ENCODE measurements at regions not wholly inside any gene's neighbourhood (a gene's known extent, or its start where the extent isn't known, plus 50 kb on each side); places are given as distances from the start of the nearest gene placed in this dataset.

DNA sequence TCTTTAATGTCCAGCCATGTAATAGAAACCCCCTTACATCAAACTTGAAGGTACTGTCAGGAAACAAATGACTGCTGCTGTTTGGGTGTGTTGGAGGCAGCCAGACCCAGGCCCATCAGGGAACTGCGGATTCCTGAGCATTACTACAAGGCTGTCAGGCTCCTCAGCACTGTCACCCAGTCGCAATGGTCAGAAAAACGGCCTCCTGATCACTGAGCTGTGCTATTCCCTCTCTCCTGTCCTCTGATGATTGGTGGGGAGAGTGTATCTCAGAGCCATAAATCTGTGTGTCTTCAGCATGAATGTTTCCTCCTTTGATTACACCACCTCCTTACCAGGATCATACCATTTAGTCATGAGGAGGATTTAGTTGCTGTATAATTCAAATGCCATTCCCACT is 135.2 kb upstream of the GADL1 start:
- TF ChIP-seq, protein P1, sequence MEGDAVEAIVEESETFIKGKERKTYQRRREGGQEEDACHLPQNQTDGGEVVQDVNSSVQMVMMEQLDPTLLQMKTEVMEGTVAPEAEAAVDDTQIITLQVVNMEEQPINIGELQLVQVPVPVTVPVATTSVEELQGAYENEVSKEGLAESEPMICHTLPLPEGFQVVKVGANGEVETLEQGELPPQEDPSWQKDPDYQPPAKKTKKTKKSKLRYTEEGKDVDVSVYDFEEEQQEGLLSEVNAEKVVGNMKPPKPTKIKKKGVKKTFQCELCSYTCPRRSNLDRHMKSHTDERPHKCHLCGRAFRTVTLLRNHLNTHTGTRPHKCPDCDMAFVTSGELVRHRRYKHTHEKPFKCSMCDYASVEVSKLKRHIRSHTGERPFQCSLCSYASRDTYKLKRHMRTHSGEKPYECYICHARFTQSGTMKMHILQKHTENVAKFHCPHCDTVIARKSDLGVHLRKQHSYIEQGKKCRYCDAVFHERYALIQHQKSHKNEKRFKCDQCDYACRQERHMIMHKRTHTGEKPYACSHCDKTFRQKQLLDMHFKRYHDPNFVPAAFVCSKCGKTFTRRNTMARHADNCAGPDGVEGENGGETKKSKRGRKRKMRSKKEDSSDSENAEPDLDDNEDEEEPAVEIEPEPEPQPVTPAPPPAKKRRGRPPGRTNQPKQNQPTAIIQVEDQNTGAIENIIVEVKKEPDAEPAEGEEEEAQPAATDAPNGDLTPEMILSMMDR (conservative IDR thresholded peaks at IDR 0.05; ENCODE audit: low read depth in 2 of 2), result no peak
- TF ChIP-seq EZH2 (IDR thresholded peaks at IDR 0.05; ENCODE audit: low read depth, unreplicated experiment) (no peak), POLR2AphosphoS5 (IDR thresholded peaks at IDR 0.05; ENCODE audit: low read depth) (no peak), CREB1 (CRISPR knock-in tag; IDR thresholded peaks at IDR 0.05; ENCODE audit: low read depth) (no peak), ZNF331 (CRISPR knock-in tag; IDR thresholded peaks at IDR 0.05; ENCODE audit: low read depth) (no peak), EZH2phosphoT487 (IDR thresholded peaks at IDR 0.05; ENCODE audit: unreplicated experiment) (no peak), JUNB (IDR thresholded peaks at IDR 0.05; ENCODE audit: unreplicated experiment) (no peak), NANOG (IDR thresholded peaks at IDR 0.05; ENCODE audit: borderline replicate concordance) (no peak)
- TF ChIP-seq, protein P2, sequence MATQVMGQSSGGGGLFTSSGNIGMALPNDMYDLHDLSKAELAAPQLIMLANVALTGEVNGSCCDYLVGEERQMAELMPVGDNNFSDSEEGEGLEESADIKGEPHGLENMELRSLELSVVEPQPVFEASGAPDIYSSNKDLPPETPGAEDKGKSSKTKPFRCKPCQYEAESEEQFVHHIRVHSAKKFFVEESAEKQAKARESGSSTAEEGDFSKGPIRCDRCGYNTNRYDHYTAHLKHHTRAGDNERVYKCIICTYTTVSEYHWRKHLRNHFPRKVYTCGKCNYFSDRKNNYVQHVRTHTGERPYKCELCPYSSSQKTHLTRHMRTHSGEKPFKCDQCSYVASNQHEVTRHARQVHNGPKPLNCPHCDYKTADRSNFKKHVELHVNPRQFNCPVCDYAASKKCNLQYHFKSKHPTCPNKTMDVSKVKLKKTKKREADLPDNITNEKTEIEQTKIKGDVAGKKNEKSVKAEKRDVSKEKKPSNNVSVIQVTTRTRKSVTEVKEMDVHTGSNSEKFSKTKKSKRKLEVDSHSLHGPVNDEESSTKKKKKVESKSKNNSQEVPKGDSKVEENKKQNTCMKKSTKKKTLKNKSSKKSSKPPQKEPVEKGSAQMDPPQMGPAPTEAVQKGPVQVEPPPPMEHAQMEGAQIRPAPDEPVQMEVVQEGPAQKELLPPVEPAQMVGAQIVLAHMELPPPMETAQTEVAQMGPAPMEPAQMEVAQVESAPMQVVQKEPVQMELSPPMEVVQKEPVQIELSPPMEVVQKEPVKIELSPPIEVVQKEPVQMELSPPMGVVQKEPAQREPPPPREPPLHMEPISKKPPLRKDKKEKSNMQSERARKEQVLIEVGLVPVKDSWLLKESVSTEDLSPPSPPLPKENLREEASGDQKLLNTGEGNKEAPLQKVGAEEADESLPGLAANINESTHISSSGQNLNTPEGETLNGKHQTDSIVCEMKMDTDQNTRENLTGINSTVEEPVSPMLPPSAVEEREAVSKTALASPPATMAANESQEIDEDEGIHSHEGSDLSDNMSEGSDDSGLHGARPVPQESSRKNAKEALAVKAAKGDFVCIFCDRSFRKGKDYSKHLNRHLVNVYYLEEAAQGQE (IDR thresholded peaks at IDR 0.05; ENCODE audit: unreplicated experiment), result no peak
- TF ChIP-seq, protein P3, sequence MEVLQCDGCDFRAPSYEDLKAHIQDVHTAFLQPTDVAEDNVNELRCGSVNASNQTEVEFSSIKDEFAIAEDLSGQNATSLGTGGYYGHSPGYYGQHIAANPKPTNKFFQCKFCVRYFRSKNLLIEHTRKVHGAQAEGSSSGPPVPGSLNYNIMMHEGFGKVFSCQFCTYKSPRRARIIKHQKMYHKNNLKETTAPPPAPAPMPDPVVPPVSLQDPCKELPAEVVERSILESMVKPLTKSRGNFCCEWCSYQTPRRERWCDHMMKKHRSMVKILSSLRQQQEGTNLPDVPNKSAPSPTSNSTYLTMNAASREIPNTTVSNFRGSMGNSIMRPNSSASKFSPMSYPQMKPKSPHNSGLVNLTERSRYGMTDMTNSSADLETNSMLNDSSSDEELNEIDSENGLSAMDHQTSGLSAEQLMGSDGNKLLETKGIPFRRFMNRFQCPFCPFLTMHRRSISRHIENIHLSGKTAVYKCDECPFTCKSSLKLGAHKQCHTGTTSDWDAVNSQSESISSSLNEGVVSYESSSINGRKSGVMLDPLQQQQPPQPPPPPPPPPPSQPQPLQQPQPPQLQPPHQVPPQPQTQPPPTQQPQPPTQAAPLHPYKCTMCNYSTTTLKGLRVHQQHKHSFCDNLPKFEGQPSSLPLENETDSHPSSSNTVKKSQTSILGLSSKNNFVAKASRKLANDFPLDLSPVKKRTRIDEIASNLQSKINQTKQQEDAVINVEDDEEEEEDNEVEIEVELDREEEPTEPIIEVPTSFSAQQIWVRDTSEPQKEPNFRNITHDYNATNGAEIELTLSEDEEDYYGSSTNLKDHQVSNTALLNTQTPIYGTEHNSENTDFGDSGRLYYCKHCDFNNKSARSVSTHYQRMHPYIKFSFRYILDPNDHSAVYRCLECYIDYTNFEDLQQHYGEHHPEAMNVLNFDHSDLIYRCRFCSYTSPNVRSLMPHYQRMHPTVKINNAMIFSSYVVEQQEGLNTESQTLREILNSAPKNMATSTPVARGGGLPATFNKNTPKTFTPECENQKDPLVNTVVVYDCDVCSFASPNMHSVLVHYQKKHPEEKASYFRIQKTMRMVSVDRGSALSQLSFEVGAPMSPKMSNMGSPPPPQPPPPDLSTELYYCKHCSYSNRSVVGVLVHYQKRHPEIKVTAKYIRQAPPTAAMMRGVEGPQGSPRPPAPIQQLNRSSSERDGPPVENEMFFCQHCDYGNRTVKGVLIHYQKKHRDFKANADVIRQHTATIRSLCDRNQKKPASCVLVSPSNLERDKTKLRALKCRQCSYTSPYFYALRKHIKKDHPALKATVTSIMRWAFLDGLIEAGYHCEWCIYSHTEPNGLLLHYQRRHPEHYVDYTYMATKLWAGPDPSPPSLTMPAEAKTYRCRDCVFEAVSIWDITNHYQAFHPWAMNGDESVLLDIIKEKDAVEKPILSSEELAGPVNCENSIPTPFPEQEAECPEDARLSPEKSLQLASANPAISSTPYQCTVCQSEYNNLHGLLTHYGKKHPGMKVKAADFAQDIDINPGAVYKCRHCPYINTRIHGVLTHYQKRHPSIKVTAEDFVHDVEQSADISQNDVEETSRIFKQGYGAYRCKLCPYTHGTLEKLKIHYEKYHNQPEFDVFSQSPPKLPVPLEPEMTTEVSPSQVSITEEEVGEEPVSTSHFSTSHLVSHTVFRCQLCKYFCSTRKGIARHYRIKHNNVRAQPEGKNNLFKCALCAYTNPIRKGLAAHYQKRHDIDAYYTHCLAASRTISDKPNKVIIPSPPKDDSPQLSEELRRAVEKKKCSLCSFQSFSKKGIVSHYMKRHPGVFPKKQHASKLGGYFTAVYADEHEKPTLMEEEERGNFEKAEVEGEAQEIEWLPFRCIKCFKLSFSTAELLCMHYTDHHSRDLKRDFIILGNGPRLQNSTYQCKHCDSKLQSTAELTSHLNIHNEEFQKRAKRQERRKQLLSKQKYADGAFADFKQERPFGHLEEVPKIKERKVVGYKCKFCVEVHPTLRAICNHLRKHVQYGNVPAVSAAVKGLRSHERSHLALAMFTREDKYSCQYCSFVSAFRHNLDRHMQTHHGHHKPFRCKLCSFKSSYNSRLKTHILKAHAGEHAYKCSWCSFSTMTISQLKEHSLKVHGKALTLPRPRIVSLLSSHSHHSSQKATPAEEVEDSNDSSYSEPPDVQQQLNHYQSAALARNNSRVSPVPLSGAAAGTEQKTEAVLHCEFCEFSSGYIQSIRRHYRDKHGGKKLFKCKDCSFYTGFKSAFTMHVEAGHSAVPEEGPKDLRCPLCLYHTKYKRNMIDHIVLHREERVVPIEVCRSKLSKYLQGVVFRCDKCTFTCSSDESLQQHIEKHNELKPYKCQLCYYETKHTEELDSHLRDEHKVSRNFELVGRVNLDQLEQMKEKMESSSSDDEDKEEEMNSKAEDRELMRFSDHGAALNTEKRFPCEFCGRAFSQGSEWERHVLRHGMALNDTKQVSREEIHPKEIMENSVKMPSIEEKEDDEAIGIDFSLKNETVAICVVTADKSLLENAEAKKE (CRISPR knock-in tag; IDR thresholded peaks at IDR 0.05), result no peak
- TF ChIP-seq, protein P4, sequence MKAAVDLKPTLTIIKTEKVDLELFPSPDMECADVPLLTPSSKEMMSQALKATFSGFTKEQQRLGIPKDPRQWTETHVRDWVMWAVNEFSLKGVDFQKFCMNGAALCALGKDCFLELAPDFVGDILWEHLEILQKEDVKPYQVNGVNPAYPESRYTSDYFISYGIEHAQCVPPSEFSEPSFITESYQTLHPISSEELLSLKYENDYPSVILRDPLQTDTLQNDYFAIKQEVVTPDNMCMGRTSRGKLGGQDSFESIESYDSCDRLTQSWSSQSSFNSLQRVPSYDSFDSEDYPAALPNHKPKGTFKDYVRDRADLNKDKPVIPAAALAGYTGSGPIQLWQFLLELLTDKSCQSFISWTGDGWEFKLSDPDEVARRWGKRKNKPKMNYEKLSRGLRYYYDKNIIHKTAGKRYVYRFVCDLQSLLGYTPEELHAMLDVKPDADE (IDR thresholded peaks at IDR 0.05), result no peak
